ENCODE measurements at regions not wholly inside any gene's neighbourhood (a gene's known extent, or its start where the extent isn't known, plus 50 kb on each side); places are given as distances from the start of the nearest gene placed in this dataset.

DNA sequence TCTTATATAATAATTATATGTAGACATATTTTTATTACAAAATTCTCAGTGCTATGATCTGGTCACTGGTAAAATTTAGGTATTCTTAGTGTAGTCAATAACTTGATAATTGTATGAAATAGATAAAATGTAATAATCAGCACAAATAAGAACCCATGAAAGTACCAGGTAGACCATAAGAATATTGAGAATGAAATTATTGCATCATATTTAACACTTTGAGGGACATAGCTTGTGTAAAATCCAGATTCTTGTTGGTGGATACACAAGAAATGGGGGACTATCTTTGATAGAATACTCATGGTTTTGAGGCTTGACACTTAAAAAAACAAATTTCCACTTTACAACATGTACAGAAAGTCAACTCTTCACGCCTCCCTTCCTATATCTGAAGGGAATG is 898.8 kb upstream of the DDX18 start:
- Histone ChIP-seq H3K27ac (ENCODE audit: low read depth in 1 of 2, low read length in 2 of 2) (no peak overlapping the region), H3K36me3 (ENCODE audit: control insufficient read depth in 4 of 4, insufficient read depth in 3 of 4, low read depth in 1 of 4, low read length in 3 of 4) (no peaks in the 10 kb centered on the region), H3K9me3 (ENCODE audit: control insufficient read depth in 4 of 4, low read length in 3 of 4) (no peaks in the 10 kb centered on the region), H3K9ac (ENCODE audit: low read depth in 1 of 2, low read length in 2 of 2) (no peak overlapping the region), H3K4me3 (ENCODE audit: low read depth in 1 of 3, low read length in 3 of 3) (no peak overlapping the region), H3K27me3 (ENCODE audit: control insufficient read depth in 4 of 4, insufficient read depth in 4 of 4, low read length in 3 of 4) (no peaks in the 10 kb centered on the region), H3K4me1 (ENCODE audit: control insufficient read depth in 4 of 4, insufficient read depth in 4 of 4, low read length in 3 of 4) (no peaks in the 10 kb centered on the region)
- no peak for DNase-seq (ENCODE audit: low spot score)
- 83% methylated on average over 1 of the region's 1 CpG for WGBS
- TF ChIP-seq SP1 (IDR thresholded peaks at IDR 0.05), result no peak
- TF ChIP-seq GABPA (IDR thresholded peaks at IDR 0.05 in 1 of 2, conservative IDR thresholded peaks at IDR 0.05 in 1 of 2), result no peak
- TF ChIP-seq, protein P1, sequence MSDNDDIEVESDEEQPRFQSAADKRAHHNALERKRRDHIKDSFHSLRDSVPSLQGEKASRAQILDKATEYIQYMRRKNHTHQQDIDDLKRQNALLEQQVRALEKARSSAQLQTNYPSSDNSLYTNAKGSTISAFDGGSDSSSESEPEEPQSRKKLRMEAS (IDR thresholded peaks at IDR 0.05), result no peak
- TF ChIP-seq HNF4G (IDR thresholded peaks at IDR 0.05), result no peak
- TF ChIP-seq JUND (IDR thresholded peaks at IDR 0.05), result no peak
- TF ChIP-seq EGR1 (IDR thresholded peaks at IDR 0.05; ENCODE audit: low read depth in 2 of 2), result no peak
- no peak for TF ChIP-seq TAF1 (conservative IDR thresholded peaks at IDR 0.05)
- no peak for TF ChIP-seq RAD21 (IDR thresholded peaks at IDR 0.05)
- TF ChIP-seq, protein P2, sequence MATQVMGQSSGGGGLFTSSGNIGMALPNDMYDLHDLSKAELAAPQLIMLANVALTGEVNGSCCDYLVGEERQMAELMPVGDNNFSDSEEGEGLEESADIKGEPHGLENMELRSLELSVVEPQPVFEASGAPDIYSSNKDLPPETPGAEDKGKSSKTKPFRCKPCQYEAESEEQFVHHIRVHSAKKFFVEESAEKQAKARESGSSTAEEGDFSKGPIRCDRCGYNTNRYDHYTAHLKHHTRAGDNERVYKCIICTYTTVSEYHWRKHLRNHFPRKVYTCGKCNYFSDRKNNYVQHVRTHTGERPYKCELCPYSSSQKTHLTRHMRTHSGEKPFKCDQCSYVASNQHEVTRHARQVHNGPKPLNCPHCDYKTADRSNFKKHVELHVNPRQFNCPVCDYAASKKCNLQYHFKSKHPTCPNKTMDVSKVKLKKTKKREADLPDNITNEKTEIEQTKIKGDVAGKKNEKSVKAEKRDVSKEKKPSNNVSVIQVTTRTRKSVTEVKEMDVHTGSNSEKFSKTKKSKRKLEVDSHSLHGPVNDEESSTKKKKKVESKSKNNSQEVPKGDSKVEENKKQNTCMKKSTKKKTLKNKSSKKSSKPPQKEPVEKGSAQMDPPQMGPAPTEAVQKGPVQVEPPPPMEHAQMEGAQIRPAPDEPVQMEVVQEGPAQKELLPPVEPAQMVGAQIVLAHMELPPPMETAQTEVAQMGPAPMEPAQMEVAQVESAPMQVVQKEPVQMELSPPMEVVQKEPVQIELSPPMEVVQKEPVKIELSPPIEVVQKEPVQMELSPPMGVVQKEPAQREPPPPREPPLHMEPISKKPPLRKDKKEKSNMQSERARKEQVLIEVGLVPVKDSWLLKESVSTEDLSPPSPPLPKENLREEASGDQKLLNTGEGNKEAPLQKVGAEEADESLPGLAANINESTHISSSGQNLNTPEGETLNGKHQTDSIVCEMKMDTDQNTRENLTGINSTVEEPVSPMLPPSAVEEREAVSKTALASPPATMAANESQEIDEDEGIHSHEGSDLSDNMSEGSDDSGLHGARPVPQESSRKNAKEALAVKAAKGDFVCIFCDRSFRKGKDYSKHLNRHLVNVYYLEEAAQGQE (IDR thresholded peaks at IDR 0.05), result no peak
- TF ChIP-seq NR2F2 (IDR thresholded peaks at IDR 0.05), result no peak
- TF ChIP-seq YY1 (IDR thresholded peaks at IDR 0.05), result no peak
- TF ChIP-seq, protein P3, sequence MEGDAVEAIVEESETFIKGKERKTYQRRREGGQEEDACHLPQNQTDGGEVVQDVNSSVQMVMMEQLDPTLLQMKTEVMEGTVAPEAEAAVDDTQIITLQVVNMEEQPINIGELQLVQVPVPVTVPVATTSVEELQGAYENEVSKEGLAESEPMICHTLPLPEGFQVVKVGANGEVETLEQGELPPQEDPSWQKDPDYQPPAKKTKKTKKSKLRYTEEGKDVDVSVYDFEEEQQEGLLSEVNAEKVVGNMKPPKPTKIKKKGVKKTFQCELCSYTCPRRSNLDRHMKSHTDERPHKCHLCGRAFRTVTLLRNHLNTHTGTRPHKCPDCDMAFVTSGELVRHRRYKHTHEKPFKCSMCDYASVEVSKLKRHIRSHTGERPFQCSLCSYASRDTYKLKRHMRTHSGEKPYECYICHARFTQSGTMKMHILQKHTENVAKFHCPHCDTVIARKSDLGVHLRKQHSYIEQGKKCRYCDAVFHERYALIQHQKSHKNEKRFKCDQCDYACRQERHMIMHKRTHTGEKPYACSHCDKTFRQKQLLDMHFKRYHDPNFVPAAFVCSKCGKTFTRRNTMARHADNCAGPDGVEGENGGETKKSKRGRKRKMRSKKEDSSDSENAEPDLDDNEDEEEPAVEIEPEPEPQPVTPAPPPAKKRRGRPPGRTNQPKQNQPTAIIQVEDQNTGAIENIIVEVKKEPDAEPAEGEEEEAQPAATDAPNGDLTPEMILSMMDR (IDR thresholded peaks at IDR 0.05; ENCODE audit: low read depth, low read length, missing input control), result no peak
- TF ChIP-seq, protein P4, sequence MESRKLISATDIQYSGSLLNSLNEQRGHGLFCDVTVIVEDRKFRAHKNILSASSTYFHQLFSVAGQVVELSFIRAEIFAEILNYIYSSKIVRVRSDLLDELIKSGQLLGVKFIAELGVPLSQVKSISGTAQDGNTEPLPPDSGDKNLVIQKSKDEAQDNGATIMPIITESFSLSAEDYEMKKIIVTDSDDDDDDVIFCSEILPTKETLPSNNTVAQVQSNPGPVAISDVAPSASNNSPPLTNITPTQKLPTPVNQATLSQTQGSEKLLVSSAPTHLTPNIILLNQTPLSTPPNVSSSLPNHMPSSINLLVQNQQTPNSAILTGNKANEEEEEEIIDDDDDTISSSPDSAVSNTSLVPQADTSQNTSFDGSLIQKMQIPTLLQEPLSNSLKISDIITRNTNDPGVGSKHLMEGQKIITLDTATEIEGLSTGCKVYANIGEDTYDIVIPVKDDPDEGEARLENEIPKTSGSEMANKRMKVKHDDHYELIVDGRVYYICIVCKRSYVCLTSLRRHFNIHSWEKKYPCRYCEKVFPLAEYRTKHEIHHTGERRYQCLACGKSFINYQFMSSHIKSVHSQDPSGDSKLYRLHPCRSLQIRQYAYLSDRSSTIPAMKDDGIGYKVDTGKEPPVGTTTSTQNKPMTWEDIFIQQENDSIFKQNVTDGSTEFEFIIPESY (IDR thresholded peaks at IDR 0.05), result no peak
- TF ChIP-seq FOXA1 (IDR thresholded peaks at IDR 0.05), result no peak
- no peak for TF ChIP-seq HNF4A (conservative IDR thresholded peaks at IDR 0.05)
- no peak for TF ChIP-seq FOXA2 (IDR thresholded peaks at IDR 0.05)
- no peak for TF ChIP-seq RXRA (IDR thresholded peaks at IDR 0.05)
- TF ChIP-seq, protein P5, sequence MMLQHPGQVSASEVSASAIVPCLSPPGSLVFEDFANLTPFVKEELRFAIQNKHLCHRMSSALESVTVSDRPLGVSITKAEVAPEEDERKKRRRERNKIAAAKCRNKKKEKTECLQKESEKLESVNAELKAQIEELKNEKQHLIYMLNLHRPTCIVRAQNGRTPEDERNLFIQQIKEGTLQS (IDR thresholded peaks at IDR 0.05), result no peak

All from liver (tissue), 8 donors.